GM10248 (cell line): ENCODE measurements at regions not wholly inside any gene's neighbourhood (a gene's known extent, or its start where the extent isn't known, plus 50 kb on each side); places are given as distances from the start of the nearest gene placed in this dataset.
A peak's percentile ranks its signal among the peaks of the same experiment; 100 is the strongest.
"Not testable (repeated sequence)": the region's sequence is repeated elsewhere in the genome, so short reads cannot be mapped to it uniquely, and the experiment has no call there.

Source experiments
- CTCF ChIA-PET: fragments of 300-600 bp; sonication (Branson Sonifier 250); formaldehyde crosslinking; extraction: SDS; loops from one replicate; lab custom pipeline; 2021; ENCODE audit warnings: antibody characterized with exemption; lab: Yijun Ruan, JAX
- POLR2A ChIA-PET: fragments of 350-650 bp; sonication (Branson Sonifier 250); formaldehyde crosslinking; extraction: SDS; loops from one replicate; lab custom pipeline; 2020; ENCODE audit warnings: antibody characterized with exemption; lab: Yijun Ruan, JAX
- DNase-seq: peaks from one replicate; pipeline ENCODE4 v3.0.0; 2012; ENCODE audit errors: extremely low spot score
- CTCF ChIP-seq: IDR thresholded peaks from 2 replicates; pipeline ENCODE4 v1.5.1; 2012; ENCODE audit warnings: mild to moderate bottlenecking, low read depth; ENCODE audit errors: extremely low read depth, missing control alignments, control extremely low read depth

GRCh38 chr21:5147685-5148084, 5373.7 kb upstream of the TPTE start:
- DNase-seq, CTCF ChIA-PET, POLR2A ChIA-PET: not testable (repeated sequence)
- peak; percentile 36 for TF ChIP-seq CTCF

GRCh38 chr21:5149222-5149621, 5372.2 kb upstream of the TPTE start:
- DNase-seq, POLR2A ChIA-PET, CTCF ChIA-PET: not testable (repeated sequence)

- CTCF ChIA-PET, DNase-seq, POLR2A ChIA-PET: not testable (repeated sequence)
These were observed 5367.3 kb upstream of the TPTE start for GRCh38 chr21:5153842-5154640.

GRCh38 chr21:5154641-5154982, 5366.8 kb upstream of the TPTE start:
- DNase-seq, POLR2A ChIA-PET, CTCF ChIA-PET: not testable (repeated sequence)

- POLR2A ChIA-PET, DNase-seq, CTCF ChIA-PET: not testable (repeated sequence)
These were observed 5358.4 kb upstream of the TPTE start for GRCh38 chr21:5162693-5163574.

- DNase-seq, CTCF ChIA-PET, POLR2A ChIA-PET: not testable (repeated sequence)
These were observed 5355.6 kb upstream of the TPTE start for GRCh38 chr21:5165829-5166228.
